CD4-positive, alpha-beta T cell treated with Interferon alpha-2 for 1 hour (primary cell): ENCODE measurements at regions not wholly inside any gene's neighbourhood (a gene's known extent, or its start where the extent isn't known, plus 50 kb on each side); places are given as distances from the start of the nearest gene placed in this dataset.

ENCODE experiments used
- DNase-seq, 2 donors: peaks; one replicate each; pipeline ENCODE4 v3.0.0-alpha.2; 2020 to 2022

DNA sequence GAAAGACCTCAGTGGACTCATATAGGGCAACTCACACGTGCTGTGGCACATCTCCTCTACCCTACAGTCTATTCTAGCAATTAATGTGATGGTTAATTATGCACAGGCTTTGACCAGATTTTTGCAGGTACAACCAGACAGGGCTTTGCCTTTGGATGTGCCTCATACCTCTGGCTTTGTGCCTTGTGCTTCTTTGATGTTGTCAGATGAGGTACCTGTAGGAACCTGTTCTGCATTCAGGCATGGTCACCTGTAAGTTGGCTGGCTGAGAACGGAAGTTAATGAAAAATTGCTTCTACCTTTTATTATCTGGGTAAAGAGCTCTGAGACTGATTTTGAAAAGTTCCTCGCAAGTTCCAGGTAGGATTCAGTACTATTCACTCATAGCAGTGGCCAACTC is 462.9 kb upstream of the ZFHX3 start:
- DNase-seq: no peak

DNA sequence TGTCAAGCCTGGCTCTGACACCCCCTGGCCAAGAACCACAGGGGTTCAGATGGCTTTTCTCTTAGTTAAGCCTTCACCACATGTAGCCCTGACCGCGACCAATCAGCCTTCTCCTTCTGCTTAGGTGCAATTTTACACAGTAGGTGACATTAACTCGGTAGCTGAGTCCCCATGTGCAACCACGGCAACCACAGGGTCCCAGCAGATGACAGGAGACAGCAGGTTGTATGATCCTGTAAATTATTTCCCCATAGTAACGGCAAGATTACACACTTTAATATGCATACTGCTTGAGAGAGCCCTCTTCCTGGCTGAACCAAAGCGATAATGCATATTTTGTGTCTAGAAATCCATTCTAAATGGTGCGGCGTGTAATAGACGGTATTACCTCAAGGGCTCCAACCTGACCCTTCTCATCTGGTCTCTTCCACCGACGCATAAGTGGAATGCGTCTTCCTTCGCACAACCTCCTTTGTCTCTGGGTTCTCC is 458.7 kb upstream of the ZFHX3 start:
- DNase-seq: no peak

DNA sequence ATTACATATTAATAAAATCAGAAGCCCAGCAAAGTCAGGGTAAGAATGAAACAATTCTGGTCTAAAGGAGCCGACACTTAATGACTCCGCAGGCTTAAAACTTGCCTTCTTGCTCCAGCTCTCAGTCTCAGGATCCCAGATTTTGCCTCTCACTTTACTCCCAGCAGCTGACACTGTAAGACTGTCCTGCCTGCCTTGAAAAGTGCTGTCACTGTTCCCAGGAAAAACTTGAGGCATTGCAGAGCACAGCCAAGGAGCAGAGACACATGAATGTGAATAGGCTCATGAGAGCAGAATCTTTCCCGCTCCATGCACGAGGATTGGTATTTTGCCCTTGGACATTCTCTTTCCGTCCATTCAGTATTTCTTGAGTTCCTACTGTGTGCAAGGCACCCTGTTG is 457.6 kb upstream of the ZFHX3 start:
- DNase-seq: no peak

DNA sequence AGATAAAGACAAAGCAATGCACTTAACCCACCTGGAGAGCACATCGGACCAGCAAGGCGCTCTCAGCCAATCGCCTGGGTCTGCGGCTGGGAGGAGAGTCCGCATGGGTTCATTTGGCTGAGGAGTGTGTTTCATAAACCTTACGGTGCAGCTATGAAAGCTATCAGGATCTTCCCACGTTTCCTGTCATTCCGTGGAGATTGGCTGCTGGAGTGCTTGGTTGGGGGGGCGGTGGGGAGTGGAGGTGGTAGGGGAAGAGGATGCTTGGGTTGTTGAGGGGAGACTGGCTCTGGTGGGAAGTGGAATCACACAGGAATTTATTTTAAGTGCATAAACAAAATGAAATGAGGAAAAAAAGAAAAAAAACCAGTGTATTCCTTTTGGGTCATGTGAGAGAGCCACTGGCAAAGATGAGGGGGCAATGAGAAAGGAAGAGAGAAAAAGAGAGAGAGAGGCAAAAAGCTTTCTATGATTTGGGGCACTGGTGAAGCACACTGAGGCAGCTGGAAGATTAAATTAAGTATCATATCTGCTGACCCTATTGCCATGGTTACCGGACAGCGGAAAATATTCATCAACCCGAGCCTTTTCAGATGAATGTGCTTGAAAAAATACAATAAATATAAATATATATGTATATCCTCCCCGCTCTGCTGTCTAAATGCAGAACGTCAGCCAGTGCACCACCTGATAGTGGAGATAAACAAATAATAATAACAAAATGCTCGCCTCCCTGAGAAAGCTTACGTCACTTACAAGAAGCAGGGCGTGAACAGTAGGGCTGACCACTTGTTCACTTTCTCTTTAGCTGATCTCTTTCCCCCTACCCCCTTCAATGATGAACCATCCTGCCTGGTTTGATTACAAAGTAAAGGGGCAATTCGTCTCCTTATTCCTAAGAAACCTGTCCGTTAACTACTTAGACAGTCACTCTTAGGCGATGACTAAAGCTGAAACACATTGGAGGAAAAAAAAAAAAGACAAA is 457.0 kb upstream of the ZFHX3 start:
- no peak for DNase-seq

DNA sequence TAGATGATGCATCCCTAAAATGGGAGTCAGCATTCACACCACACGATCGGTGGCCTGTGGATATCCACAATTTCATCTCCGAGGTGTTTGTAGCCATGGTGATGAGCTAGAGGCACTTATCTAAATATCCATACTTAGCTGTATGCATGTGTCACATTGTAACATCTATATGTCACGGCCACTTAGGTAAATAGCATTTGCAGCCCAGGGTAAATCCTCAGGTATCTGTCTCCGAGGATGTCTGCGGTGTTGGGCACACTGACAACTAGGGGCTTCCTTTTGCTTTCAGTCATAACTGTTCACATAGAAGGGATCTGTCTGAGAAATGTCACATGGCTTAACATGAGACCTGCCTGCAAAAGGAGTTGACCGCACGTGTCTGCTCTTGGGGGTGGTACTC is 455.2 kb upstream of the ZFHX3 start:
- no peak for DNase-seq

DNA sequence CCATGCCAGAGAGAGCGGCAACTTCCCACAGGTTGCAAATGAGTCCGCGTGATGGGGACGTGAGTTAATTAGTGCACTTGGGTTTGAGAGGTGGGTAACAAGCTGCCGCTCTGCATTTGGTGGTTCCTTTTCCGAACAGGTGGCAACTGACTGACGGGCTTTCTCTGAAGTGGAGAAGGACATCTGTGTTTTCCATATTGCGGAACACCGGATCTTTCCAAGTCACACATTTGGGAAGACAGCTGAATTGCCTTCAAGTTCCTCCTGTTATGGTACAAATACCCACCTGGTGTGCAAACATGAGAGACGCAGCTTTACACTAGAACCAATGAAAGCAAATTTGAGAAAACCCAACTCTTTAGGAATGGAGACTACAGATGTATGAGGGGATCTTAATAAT is 451.3 kb upstream of the ZFHX3 start:
- no peak for DNase-seq

DNA sequence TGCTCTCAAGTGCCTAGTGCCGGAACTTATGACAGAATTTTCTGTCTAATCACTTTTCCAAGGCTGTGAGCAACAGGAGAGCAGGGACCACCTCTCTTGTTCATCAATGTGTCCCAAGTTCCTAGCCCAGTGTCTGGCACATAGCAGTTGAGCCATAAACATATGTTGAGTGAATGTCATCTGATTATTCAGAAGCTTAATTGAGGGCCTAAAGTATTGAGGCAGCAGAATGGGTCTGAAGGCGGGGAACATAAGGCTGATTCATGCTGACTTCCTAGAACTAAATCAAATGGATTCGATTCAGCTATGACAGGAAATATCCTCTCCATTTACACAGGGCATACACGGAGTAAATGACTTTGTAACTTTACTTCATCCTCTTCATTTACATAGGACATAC is 438.0 kb upstream of the ZFHX3 start:
- no peak for DNase-seq

DNA sequence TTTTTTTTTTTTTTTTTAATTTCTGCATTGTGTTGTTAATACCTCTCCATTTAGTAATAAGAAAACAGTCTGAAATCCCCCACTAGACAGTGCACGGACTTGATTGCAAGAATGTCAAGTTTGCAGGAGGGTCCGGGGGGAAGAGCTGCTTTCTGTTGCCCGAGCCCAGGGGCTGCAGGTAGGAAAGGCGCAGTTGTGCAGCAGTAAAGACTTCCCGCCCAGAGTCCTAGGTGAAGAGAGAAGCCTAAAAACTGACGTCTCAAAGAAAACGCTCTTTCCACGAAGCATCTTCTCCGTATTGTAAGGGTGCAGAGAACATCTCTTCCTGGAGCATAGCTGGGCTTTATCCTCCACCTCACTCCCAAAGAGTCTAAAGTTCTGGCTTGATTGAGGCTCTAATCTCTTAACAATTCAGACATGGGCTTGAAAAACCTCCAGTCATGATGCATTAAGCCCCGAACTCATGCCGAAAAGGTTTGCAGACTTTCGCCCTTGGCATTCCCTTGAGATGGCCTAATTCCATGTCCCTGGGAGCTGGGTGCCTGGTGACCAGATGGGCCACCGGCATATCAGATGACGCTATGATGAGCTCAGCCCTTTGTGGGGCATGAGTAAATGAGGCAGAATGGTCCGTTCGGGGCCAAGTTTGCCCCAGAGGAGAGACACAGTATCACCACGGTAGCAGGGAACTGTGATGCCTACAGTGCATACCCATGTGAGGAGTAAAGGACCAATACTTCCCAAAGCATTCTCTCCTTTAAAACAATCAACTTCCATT is 436.2 kb upstream of the ZFHX3 start:
- no peak for DNase-seq

DNA sequence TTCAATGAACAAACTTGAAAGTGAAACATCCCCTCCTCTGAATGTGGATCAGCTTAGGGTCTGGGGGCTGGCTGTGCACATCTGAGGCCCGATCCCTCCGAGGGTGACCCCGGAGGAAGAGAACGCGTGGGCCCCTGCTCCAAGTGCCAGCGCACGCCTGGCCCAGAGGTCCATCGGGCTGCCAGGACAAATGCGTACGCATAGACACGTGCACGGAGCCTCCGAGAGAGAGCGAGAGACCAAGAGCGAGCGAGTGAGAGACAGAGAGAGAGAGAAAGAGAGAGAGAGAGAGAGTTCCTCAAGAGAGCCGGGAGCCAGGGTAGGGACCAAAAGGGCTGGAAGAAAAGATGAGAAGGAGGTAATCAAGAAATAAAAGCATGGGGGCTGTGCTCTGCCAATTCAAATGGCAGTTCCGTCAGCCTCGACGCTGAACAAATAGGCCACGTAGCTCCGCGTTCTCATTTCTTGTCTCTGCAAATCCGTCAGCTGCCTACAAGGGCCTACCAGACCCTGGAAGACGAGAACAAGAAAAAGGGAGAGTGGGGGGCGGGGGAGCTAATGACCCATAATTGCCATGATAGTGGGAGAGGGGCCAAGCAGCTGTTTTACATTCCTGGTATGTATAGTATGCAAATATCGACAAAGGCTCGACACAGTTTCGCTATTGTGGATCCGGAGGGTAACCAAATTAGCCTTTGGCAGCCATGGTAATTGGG is 435.3 kb upstream of the ZFHX3 start:
- DNase-seq: no peak

DNA sequence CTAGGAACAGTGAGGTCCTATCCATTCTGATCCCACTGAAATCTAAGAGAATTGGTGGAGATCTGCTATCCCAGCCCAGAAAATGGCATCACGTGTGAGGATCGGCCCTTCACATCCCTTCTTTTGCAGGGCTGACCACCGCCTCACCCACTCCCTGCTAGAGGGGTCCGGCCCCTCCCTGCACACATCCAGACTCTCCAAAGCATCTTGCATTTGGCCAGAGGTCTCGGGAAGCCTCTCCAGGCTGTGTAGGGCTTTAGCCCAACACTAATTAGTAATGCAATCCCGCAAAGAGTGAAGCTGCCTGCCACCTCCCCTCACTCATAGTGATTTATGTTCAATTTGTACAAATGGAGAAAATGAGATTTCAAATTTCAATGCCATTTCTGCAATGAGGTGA is 434.4 kb upstream of the ZFHX3 start:
- no peak for DNase-seq

DNA sequence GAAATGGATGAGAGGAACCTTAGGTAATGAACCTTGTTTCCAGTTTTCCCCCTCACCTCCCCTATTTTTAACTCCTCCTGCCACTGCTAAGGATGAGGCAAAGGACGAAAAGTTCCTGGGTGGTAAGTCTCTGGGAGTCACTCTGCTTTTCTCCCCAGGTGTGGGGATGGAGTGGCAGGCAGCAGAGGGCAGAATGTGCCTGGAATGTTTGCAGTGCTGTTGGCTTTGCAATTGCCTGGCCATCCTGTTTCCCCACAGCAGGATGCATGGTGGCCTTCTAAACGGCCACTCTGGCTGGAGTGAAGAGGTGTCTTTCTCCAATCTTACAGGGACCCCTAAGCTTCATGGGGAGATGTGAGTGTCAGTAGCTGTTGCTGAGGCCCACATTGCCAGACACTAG is 432.5 kb upstream of the ZFHX3 start:
- no peak for DNase-seq

DNA sequence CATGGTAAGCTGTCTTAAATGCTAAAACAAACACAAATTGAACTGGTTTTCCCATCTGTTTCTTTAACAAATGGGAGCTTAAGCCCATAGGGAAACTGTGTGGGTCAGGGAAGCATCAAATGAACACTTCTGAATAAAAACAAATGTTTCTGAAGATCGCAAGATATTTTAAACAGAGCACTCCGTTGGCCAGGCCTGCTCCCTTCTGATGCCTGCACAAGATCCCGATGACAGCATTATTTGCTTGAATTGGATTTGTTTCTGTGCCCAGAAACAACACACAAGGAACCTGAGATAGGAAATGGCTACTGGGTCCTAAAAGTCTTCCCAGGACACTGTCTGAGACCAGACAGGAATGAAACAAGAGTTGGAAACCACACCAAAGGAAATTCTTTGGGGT is 425.8 kb upstream of the ZFHX3 start:
- no peak for DNase-seq

DNA sequence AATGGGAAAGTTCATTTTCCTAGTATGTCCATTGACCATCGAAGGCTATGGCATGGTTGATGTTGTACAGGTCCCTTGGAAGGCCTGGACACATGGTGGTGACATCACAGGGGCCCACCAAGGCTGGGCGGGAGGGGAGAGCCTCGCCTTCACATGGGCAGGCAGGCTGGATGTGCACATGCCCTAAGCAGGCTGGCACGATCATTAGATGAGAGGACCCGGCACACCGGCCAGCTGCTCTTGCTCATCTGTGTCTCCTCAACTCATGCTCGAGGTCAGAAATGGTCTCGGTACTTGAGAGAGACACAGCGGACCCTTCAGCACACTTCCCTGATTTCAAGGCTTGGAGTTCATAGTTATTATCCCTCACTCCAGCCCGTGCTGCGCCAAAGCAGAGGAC is 416.9 kb upstream of the ZFHX3 start:
- DNase-seq: no peak

DNA sequence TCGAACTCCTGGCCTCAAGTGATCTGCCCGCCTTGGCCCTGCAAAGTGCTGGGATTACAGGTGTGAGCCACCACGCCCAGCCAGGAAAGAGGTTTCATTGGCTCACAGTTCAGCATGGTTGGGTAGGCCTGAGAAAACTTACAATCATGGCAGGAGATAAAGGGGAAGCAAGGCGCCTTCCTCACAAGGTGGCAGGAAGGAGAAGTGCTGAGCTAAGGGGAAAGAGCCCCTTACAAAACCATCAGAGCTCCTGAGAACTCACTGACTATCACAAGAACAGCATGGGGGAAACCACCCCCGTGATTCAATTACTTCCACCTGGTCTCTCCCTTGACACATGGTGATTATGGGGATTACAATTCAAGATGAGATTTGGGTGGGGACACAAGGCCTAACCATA is 411.7 kb upstream of the ZFHX3 start:
- no peak for DNase-seq

DNA sequence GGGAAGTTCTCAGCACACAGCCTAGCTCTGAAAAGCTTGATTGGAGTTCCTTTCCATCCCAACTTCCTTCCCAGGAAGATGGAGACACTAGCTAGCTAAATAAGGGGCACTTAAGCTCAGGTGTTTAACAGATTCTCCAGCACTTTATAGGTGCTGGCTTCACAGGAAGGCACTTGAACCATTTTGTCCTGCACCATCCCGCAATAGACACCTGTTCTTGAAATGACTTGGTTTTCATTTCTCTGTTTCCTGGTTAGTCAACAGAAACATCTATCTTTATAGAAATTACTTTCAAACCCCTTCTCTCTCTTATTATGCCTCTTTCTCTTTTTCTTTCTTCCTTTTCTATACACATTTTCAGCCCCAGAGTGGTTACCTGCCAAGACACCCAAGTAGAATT is 409.9 kb upstream of the ZFHX3 start:
- no peak for DNase-seq

DNA sequence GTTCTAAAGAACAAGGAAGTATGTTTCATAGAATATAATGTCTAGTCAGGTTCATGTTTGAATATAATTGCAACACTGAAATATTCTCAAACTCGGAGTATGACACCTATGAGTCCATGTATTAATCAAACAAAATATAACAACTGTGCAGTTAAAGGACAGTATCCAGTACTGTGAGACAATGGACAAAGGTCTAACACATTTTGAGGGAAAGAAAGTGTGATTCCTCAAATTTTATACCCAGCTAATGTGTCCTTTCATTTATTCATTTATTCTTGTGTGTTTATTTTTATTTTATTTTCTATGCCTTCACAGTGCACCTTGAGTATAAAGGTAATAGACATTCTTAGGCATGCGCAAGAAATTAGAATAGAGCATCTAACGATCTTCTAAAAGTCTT is 401.0 kb upstream of the ZFHX3 start:
- no peak for DNase-seq

DNA sequence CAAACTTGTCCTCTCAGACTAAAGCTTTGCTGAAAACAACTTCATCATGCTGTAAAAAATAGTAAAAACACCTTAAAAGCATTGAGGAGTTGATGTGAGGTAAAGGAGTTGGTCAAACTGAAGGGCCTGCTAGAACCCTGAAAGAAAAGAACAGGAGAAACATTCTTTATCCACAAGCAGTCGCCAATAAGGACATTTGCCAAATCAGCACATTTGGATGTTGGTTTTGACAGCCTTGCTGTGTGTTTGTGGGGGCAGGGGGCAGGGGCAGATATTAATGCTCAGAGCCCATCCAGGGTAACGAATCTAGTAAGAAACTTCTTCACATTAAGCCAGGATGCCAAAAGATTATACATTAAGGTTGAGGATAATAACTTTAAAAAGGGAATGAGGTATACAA is 399.9 kb upstream of the ZFHX3 start:
- no peak for DNase-seq

DNA sequence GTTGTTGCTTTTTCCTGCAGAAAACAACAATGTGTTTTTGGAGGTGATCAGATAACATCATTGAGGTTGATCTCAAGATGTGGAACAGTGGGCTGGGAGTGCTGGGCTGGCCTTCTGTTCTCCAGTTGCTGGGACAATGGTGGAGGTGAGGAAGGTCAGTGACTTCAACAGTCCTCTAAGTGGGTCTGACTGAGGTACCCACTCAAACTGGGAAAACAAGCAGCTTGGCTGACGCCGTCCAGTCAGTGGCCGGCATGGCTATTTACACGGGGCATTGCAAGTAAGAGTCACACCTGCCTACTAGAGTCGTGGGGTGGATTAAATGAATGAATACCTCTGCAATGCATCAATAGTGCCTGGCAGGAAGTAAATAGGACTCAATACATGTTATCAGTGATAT is 386.7 kb upstream of the ZFHX3 start:
- DNase-seq: no peak

DNA sequence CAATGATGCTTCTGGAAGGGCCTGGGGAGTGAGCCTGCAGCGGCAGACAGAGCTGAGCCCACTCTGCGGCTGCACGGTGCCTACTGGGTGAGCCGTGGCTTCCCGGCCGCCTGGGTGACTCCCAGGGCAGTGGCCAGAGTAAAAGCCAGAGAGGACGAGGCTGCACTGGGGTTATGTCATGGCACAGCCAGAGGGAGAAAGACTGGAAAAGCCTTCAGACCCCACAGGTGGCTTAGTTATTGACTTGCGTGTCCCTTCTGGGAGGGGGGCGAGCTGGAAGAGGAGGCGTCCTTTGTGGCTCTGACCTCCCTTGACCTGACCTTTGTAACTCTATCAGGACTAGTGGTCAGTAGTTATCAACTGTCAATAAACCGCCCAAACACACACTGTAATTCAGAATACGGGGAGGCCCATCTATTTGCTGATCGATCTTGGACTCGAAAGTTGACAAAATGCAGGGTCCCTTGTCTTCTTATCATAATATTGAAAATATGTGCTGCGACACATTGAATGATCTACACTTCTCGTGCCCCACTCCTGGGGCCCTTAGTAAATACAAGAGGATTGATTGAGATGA is 385.9 kb upstream of the ZFHX3 start:
- no peak for DNase-seq

DNA sequence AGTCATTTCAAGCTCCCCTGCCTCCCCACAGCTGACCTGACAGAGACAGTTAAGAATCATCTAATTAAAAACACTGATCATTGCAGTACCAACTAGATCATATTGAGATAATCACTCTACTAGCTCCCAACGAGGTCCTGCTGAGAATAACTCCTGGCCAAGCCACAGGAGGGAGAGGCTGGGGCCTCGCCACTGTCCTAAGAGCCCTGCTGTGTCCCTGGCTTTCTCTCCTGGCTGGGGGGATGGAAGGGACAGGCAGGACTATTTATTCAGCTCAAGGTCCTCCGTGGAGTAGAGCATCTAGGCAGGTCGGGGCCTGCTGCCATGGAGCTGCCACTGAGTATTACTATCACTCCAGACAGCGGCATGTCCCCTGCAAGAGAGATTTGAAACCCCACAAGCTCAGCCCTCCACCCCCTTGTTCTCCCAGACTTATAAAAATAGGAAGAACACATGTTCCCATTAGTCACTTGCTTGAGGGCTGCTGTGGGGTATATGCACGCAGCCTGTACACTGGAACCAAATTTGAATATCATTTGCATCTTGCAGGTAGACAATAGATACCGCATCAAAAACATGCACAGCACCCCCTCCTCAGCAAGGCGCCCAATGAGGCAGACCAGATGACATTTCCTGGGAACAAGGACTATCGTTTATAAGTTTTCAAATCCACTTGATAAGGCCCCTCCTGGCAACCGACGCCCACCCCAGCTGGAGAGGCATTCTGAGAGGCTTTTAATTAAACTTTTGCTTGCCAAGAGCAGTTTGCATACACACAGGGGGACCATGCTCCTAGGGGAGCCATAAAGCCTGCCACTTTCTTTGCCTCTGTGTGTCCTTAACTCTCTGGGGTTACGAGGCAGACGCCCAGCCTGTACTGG is 385.2 kb upstream of the ZFHX3 start:
- DNase-seq: no peak

DNA sequence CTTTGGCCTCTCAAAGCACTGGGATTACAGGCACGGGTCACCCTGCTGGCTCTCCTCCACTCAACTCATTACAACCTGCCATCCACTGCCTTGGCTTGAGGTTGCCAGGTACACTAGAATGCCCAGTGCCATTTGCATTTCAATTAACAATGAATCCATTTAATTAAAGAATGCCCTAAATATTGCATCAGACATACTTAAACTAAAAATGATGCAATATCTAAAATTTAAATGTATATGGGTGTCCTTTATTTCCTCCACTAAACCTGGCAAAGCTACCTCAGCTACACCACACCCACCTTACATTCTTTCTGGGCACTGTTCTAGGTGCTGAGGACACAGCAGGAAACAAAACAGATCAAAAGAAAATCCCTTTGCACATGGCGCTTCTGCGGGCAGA is 382.2 kb upstream of the ZFHX3 start:
- DNase-seq: no peak

DNA sequence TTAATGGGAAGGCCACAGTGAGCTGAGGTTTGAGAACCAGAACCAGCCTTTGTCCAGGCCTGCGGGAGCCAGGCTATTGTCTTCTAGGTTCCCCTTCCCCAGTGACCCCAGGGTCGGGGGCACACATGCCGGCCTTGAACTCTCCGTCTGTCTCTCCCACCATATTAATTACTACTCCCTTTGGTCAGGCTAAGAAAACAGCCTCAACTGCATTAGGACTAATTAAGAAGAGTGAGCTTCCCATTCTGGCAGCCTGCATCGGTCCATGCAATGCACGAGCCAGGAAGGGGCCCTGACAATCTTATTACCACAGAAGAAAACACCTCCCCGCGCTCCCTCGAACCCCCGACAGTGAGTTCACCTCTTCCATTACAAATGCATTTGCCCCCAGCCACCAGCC is 380.2 kb upstream of the ZFHX3 start:
- no peak for DNase-seq
